ENCODE measurements at regions not wholly inside any gene's neighbourhood (a gene's known extent, or its start where the extent isn't known, plus 50 kb on each side); places are given as distances from the start of the nearest gene placed in this dataset.

GRCh38 chr5:1641560-1642166, 117.9 kb upstream of the LPCAT1 start:
- no peak overlapping the region for H3K4me3 Mint-ChIP-seq (ENCODE audit: unreplicated experiment)
- no peak overlapping the region for H3K27ac Mint-ChIP-seq (ENCODE audit: unreplicated experiment)

GRCh38 chr5:1641041-1641440, 117.3 kb upstream of the LPCAT1 start:
- H3K27ac Mint-ChIP-seq (ENCODE audit: unreplicated experiment), result no peak overlapping the region
- H3K9me3 Mint-ChIP-seq (ENCODE audit: unreplicated experiment), result no peaks in the 10 kb centered on the region
- H3K27me3 Mint-ChIP-seq (ENCODE audit: unreplicated experiment), result peaks cover 38% of the 10 kb centered on the region
- H3K36me3 Mint-ChIP-seq (ENCODE audit: unreplicated experiment), result no peaks in the 10 kb centered on the region
- TF ChIP-seq CTCF (IDR thresholded peaks at IDR 0.05), result no peak
- peaks cover 15% of the 10 kb centered on the region for H3K4me1 Mint-ChIP-seq (ENCODE audit: unreplicated experiment)
- no peak overlapping the region for H3K4me3 Mint-ChIP-seq (ENCODE audit: unreplicated experiment)
- no peak for DNase-seq (ENCODE audit: extremely low spot score, unreplicated experiment)

More at GRCh38 chr5:1641560-1642166, 117.9 kb upstream of the LPCAT1 start:
- no peaks in the 10 kb centered on the region for H3K36me3 Mint-ChIP-seq (ENCODE audit: unreplicated experiment)
- DNase-seq (ENCODE audit: extremely low spot score, unreplicated experiment), result no peak
- no peaks in the 10 kb centered on the region for H3K9me3 Mint-ChIP-seq (ENCODE audit: unreplicated experiment)
- TF ChIP-seq CTCF (IDR thresholded peaks at IDR 0.05), result peak; percentile 88
- H3K4me1 Mint-ChIP-seq (ENCODE audit: unreplicated experiment), result peaks cover 9% of the 10 kb centered on the region
- peaks cover 40% of the 10 kb centered on the region for H3K27me3 Mint-ChIP-seq (ENCODE audit: unreplicated experiment)

GRCh38 chr5:1640421-1640881, 116.7 kb upstream of the LPCAT1 start:
- Mint-ChIP-seq H3K9me3 (ENCODE audit: unreplicated experiment) (no peaks in the 10 kb centered on the region), H3K36me3 (ENCODE audit: unreplicated experiment) (no peaks in the 10 kb centered on the region), H3K27me3 (ENCODE audit: unreplicated experiment) (peaks cover 34% of the 10 kb centered on the region), H3K4me3 (ENCODE audit: unreplicated experiment) (no peak overlapping the region), H3K27ac (ENCODE audit: unreplicated experiment) (no peak overlapping the region), H3K4me1 (ENCODE audit: unreplicated experiment) (peaks cover 21% of the 10 kb centered on the region)
- DNase-seq (ENCODE audit: extremely low spot score, unreplicated experiment), result no peak
- TF ChIP-seq CTCF (IDR thresholded peaks at IDR 0.05), result no peak

- no peak overlapping the region for H3K4me3 Mint-ChIP-seq (ENCODE audit: unreplicated experiment)
- no peaks in the 10 kb centered on the region for H3K9me3 Mint-ChIP-seq (ENCODE audit: unreplicated experiment)
- no peak for DNase-seq (ENCODE audit: extremely low spot score, unreplicated experiment)
- H3K27ac Mint-ChIP-seq (ENCODE audit: unreplicated experiment), result no peak overlapping the region
- TF ChIP-seq CTCF (IDR thresholded peaks at IDR 0.05), result no peak
- peaks cover 34% of the 10 kb centered on the region for H3K27me3 Mint-ChIP-seq (ENCODE audit: unreplicated experiment)
- no peaks in the 10 kb centered on the region for H3K36me3 Mint-ChIP-seq (ENCODE audit: unreplicated experiment)
- H3K4me1 Mint-ChIP-seq (ENCODE audit: unreplicated experiment), result peaks cover 28% of the 10 kb centered on the region
Measured at GRCh38 chr5:1639757-1640156, 116.0 kb upstream of the LPCAT1 start.

- H3K27me3 Mint-ChIP-seq (ENCODE audit: unreplicated experiment), result peaks cover 33% of the 10 kb centered on the region
- no peak for DNase-seq (ENCODE audit: extremely low spot score, unreplicated experiment)
- no peaks in the 10 kb centered on the region for H3K9me3 Mint-ChIP-seq (ENCODE audit: unreplicated experiment)
- no peak overlapping the region for H3K4me3 Mint-ChIP-seq (ENCODE audit: unreplicated experiment)
- TF ChIP-seq CTCF (IDR thresholded peaks at IDR 0.05), result no peak
- H3K27ac Mint-ChIP-seq (ENCODE audit: unreplicated experiment), result no peak overlapping the region
- peaks cover 32% of the 10 kb centered on the region for H3K4me1 Mint-ChIP-seq (ENCODE audit: unreplicated experiment)
- H3K36me3 Mint-ChIP-seq (ENCODE audit: unreplicated experiment), result no peaks in the 10 kb centered on the region
Measured at GRCh38 chr5:1638658-1639400, 115.1 kb upstream of the LPCAT1 start.
